ENCODE measurements at regions not wholly inside any gene's neighbourhood (a gene's known extent, or its start where the extent isn't known, plus 50 kb on each side); places are given as distances from the start of the nearest gene placed in this dataset.

GRCh38 chr6:14704383-14705271 lies 541.2 kb upstream of the JARID2 start:
- no peak for TF ChIP-seq TAF1 (IDR thresholded peaks at IDR 0.05; ENCODE audit: borderline replicate concordance, low read depth, low read length)
- no peak for TF ChIP-seq CTCF (IDR thresholded peaks at IDR 0.05 in 2 of 3, conservative IDR thresholded peaks at IDR 0.05 in 1 of 3; ENCODE audit: control insufficient read depth in 2 of 3, extremely low read depth in 1 of 3, insufficient read depth in 1 of 3, low read depth in 3 of 3, low read length in 3 of 3)
- TF ChIP-seq ZNF687 (IDR thresholded peaks at IDR 0.05): no peak

Data from GM12878 (cell line).